ENCODE measurements at regions not wholly inside any gene's neighbourhood (a gene's known extent, or its start where the extent isn't known, plus 50 kb on each side); places are given as distances from the start of the nearest gene placed in this dataset.

DNA sequence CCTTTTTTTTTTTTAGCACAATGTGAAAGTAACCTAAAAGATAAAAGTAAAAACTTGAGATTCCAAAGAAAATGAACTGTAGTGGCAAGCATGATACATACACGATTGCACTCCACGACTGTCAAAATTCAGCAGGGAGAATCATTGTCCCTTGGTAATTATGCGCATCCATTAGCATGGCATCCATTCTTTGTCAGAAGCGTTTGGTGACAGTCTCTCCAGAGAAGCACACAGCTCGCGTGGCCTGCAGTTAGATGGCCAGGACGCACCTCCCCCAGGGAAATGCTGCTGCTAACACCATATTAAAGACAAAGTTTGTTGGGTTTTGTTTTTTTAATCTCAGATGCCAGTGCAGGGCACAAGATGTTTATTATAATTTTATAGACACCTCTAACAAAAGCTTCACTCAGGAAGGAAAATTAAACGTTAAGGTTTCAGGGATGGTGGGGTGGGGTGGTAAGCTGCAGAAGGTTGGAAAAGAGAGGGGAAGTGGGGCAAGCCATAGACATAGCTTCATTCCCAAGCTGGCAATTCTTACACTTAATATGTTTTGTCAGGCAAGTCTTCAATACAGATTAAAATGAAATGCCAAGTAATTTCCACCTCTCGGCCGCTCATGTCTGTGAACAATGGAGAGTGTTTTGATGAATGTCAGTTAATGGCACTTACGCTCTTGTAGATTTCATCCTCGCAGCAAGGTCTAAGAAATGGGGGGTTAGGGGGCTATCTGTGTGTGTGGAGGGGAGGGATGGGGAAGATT, 142.8 kb upstream of the TOPAZ1 start:
- no peak for TF ChIP-seq POLR2A (IDR thresholded peaks at IDR 0.05)
- TF ChIP-seq, protein P1, sequence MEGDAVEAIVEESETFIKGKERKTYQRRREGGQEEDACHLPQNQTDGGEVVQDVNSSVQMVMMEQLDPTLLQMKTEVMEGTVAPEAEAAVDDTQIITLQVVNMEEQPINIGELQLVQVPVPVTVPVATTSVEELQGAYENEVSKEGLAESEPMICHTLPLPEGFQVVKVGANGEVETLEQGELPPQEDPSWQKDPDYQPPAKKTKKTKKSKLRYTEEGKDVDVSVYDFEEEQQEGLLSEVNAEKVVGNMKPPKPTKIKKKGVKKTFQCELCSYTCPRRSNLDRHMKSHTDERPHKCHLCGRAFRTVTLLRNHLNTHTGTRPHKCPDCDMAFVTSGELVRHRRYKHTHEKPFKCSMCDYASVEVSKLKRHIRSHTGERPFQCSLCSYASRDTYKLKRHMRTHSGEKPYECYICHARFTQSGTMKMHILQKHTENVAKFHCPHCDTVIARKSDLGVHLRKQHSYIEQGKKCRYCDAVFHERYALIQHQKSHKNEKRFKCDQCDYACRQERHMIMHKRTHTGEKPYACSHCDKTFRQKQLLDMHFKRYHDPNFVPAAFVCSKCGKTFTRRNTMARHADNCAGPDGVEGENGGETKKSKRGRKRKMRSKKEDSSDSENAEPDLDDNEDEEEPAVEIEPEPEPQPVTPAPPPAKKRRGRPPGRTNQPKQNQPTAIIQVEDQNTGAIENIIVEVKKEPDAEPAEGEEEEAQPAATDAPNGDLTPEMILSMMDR (IDR thresholded peaks at IDR 0.05): no peak

Data from stomach (tissue), 4 donors.